MM.1S (cell line): ENCODE measurements at regions not wholly inside any gene's neighbourhood (a gene's known extent, or its start where the extent isn't known, plus 50 kb on each side); places are given as distances from the start of the nearest gene placed in this dataset.
"Not testable (repeated sequence)": the region's sequence is repeated elsewhere in the genome, so short reads cannot be mapped to it uniquely, and the experiment has no call there.

ENCODE experiments used
- DNase-seq: peaks from one replicate; pipeline ENCODE4 v3.0.0-alpha.2; 2015
- H2AFZ ChIP-seq: fragments of 300-600 bp; sonication (generic); 2 replicates; pipeline ENCODE4 v1.6.0; 2016; ENCODE audit warnings: antibody characterized with exemption, low read length
- H3F3A ChIP-seq: fragments of 300-600 bp; sonication (generic); 2 replicates; pipeline ENCODE4 v1.6.1; 2016; ENCODE audit warnings: mild to moderate bottlenecking, antibody characterized with exemption, low read length, moderate library complexity, mixed read lengths; ENCODE audit not compliant: insufficient read depth
- H3K27ac ChIP-seq: fragments of 300-600 bp; sonication (generic); 2 replicates; pipeline ENCODE4 v1.5.1; 2016; ENCODE audit warnings: mild to moderate bottlenecking, low read length
- H3K27me3 ChIP-seq: fragments of 300-600 bp; sonication (generic); replicated peaks from 2 replicates; pipeline ENCODE4 v1.6.0; 2016; ENCODE audit warnings: low read length; ENCODE audit not compliant: insufficient read depth
- H3K36me3 ChIP-seq: fragments of 300-600 bp; sonication (generic); replicated peaks from 2 replicates; pipeline ENCODE4 v1.6.1; 2016; ENCODE audit warnings: mild to moderate bottlenecking, low read length, mixed read lengths; ENCODE audit not compliant: insufficient read depth
- H3K4me1 ChIP-seq: fragments of 300-600 bp; sonication (generic); 2 replicates; pipeline ENCODE4 v1.6.1; 2016; ENCODE audit warnings: low read length, mixed read lengths
- H3K4me2 ChIP-seq: fragments of 300-600 bp; sonication (generic); 2 replicates; pipeline ENCODE4 v1.6.0; 2016; ENCODE audit warnings: low read depth, low read length
- H3K4me3 ChIP-seq: fragments of 300-600 bp; sonication (generic); 2 replicates; pipeline ENCODE4 v1.5.1; 2016; ENCODE audit warnings: low read length, mixed read lengths
- H3K79me2 ChIP-seq: fragments of 300-600 bp; sonication (generic); 2 replicates; pipeline ENCODE4 v1.6.1; 2016; ENCODE audit warnings: mixed run types, low read length, mixed read lengths
- H3K9ac ChIP-seq: fragments of 300-600 bp; sonication (generic); 2 replicates; pipeline ENCODE4 v1.6.1; 2016; ENCODE audit warnings: low read length, mixed read lengths
- H3K9me2 ChIP-seq: fragments of 300-600 bp; sonication (generic); replicated peaks from 2 replicates; pipeline ENCODE4 v1.6.1; 2016; ENCODE audit warnings: mild to moderate bottlenecking, low read length, mixed read lengths; ENCODE audit not compliant: insufficient read depth
- H3K9me3 ChIP-seq: fragments of 300-600 bp; sonication (generic); replicated peaks from 2 replicates; pipeline ENCODE4 v1.6.1; 2016; ENCODE audit warnings: mild to moderate bottlenecking, low read length, mixed read lengths; ENCODE audit not compliant: insufficient read depth
- H4K20me1 ChIP-seq: fragments of 300-600 bp; sonication (generic); 2 replicates; pipeline ENCODE4 v1.6.1; 2016; ENCODE audit warnings: mild to moderate bottlenecking, low read length, moderate library complexity, mixed read lengths; ENCODE audit not compliant: insufficient read depth
- CTCF ChIP-seq: fragments of 300-600 bp; sonication (generic); IDR thresholded peaks from 2 replicates; pipeline ENCODE4 v1.5.1; 2016; ENCODE audit warnings: antibody characterized with exemption, low read length, mixed read lengths
- EZH2 ChIP-seq: fragments of 300-600 bp; sonication (generic); optimal IDR thresholded peaks from 2 replicates; pipeline ENCODE3; 2017; ENCODE audit warnings: low read depth, mild to moderate bottlenecking, antibody characterized with exemption, low read length, mixed read lengths
- EZH2phosphoT487 ChIP-seq: fragments of 300-600 bp; sonication (generic); IDR thresholded peaks from 2 replicates; pipeline ENCODE4 v1.6.1; 2018; ENCODE audit warnings: antibody characterized with exemption, low read length

- DNase-seq: no peak
These were observed 204.2 kb upstream of the RASGEF1B start for GRCh38 chr4:81675791-81676393.

GRCh38 chr4:81673961-81674360 lies 202.3 kb upstream of the RASGEF1B start:
- Histone ChIP-seq H3F3A (no peaks in the 10 kb centered on the region), H3K27me3 (no peaks in the 10 kb centered on the region)
- TF ChIP-seq CTCF (no peak), EZH2phosphoT487 (no peak), EZH2 (no peak)

More at GRCh38 chr4:81675791-81676393, 204.2 kb upstream of the RASGEF1B start:
- Histone ChIP-seq H3K9ac (no peak overlapping the region), H4K20me1 (no peaks in the 10 kb centered on the region), H3K79me2 (no peaks in the 10 kb centered on the region), H2AFZ (no peak overlapping the region), H3K27me3 (no peaks in the 10 kb centered on the region), H3K9me2 (no peaks in the 10 kb centered on the region), H3K27ac (no peak overlapping the region), H3F3A (no peaks in the 10 kb centered on the region), H3K36me3 (no peaks in the 10 kb centered on the region), H3K4me2 (no peak overlapping the region), H3K9me3 (no peaks in the 10 kb centered on the region), H3K4me1 (no peaks in the 10 kb centered on the region), H3K4me3 (no peak overlapping the region)
- no peak for TF ChIP-seq EZH2
- no peak for TF ChIP-seq EZH2phosphoT487
- no peak for TF ChIP-seq CTCF

GRCh38 chr4:81668328-81668727 lies 196.6 kb upstream of the RASGEF1B start:
- not testable (repeated sequence) for H3K4me2 ChIP-seq, H3K9ac ChIP-seq, H3K27ac ChIP-seq, H3K9me2 ChIP-seq, H3K27me3 ChIP-seq, H3K9me3 ChIP-seq, DNase-seq, H4K20me1 ChIP-seq, H2AFZ ChIP-seq, H3K79me2 ChIP-seq, H3K36me3 ChIP-seq, H3K4me3 ChIP-seq
- Histone ChIP-seq H3F3A (peaks cover 21% of the 10 kb centered on the region), H3K4me1 (peaks cover 36% of the 10 kb centered on the region)

More at GRCh38 chr4:81673961-81674360, 202.3 kb upstream of the RASGEF1B start:
- no peaks in the 10 kb centered on the region for H3K9me3 ChIP-seq
- no peak overlapping the region for H3K4me3 ChIP-seq
- no peaks in the 10 kb centered on the region for H3K4me1 ChIP-seq
- no peak overlapping the region for H3K9ac ChIP-seq
- H3K27ac ChIP-seq: no peak overlapping the region
- H2AFZ ChIP-seq: no peak overlapping the region
- H3K36me3 ChIP-seq: no peaks in the 10 kb centered on the region
- H3K4me2 ChIP-seq: no peak overlapping the region
- H4K20me1 ChIP-seq: no peaks in the 10 kb centered on the region
- no peaks in the 10 kb centered on the region for H3K9me2 ChIP-seq
- DNase-seq: no peak
- no peaks in the 10 kb centered on the region for H3K79me2 ChIP-seq

GRCh38 chr4:81667539-81667938 lies 195.8 kb upstream of the RASGEF1B start:
- no peaks in the 10 kb centered on the region for H3K36me3 ChIP-seq
- no peaks in the 10 kb centered on the region for H3K79me2 ChIP-seq
- H3K27me3 ChIP-seq: no peaks in the 10 kb centered on the region
- H3K9me2 ChIP-seq: no peaks in the 10 kb centered on the region
- H3K4me3 ChIP-seq: no peak overlapping the region
- H2AFZ ChIP-seq: no peak overlapping the region
- no peak for TF ChIP-seq EZH2
- H3K4me1 ChIP-seq: peaks cover 36% of the 10 kb centered on the region
- H4K20me1 ChIP-seq: no peaks in the 10 kb centered on the region
- H3K4me2 ChIP-seq: no peak overlapping the region
- no peak overlapping the region for H3K9ac ChIP-seq
- no peak overlapping the region; the same call in 1 of the 2 replicates for H3K27ac ChIP-seq
- H3F3A ChIP-seq: peaks cover 21% of the 10 kb centered on the region
- no peak for DNase-seq
- H3K9me3 ChIP-seq: no peaks in the 10 kb centered on the region
